GM23338 (cell line): ENCODE measurements at regions not wholly inside any gene's neighbourhood (a gene's known extent, or its start where the extent isn't known, plus 50 kb on each side); places are given as distances from the start of the nearest gene placed in this dataset.

Experiments
- CREB1 ChIP-seq: fragments of 250-450 bp; sonication (Bioruptor Pico); IDR thresholded peaks from 2 replicates; pipeline ENCODE4 v1.5.0; 2020; ENCODE audit warnings: low read depth, mild to moderate bottlenecking, moderate library complexity
- EZH2 ChIP-seq: fragments of 200-600 bp; sonication (generic); IDR thresholded peaks from one replicate; pipeline ENCODE4 v1.8.0; 2017; ENCODE audit warnings: antibody characterized with exemption, mild to moderate bottlenecking, low read depth; ENCODE audit not compliant: unreplicated experiment
- EZH2phosphoT487 ChIP-seq: fragments of 200-600 bp; sonication (generic); IDR thresholded peaks from one replicate; pipeline ENCODE4 v1.8.1; 2018; ENCODE audit warnings: antibody characterized with exemption; ENCODE audit not compliant: unreplicated experiment
- JUNB ChIP-seq: IDR thresholded peaks from one replicate; pipeline ENCODE4 v1.6.1; 2016; ENCODE audit warnings: antibody characterized with exemption; ENCODE audit not compliant: unreplicated experiment
- POLR2AphosphoS5 ChIP-seq: IDR thresholded peaks from 2 replicates; pipeline ENCODE4 v1.6.1; 2016; ENCODE audit warnings: antibody characterized with exemption, low read depth
- STAT1 ChIP-seq: IDR thresholded peaks from one replicate; pipeline ENCODE4 v1.6.1; 2016; ENCODE audit warnings: antibody characterized with exemption; ENCODE audit not compliant: unreplicated experiment
- TF ChIP-seq, protein P1 (sequence below), 2 experiments: fragments of 200-600 bp in 1 of 2; sonication (generic) in 1 of 2; conservative IDR thresholded peaks; 2 replicates each; pipeline versions ENCODE4 v1.5.1 to v1.6.1; 2016 to 2017; ENCODE audit warnings: antibody characterized with exemption in 2 of 2, low read depth in 2 of 2, mild to moderate bottlenecking in 2 of 2, moderate library complexity in 1 of 2

DNA sequence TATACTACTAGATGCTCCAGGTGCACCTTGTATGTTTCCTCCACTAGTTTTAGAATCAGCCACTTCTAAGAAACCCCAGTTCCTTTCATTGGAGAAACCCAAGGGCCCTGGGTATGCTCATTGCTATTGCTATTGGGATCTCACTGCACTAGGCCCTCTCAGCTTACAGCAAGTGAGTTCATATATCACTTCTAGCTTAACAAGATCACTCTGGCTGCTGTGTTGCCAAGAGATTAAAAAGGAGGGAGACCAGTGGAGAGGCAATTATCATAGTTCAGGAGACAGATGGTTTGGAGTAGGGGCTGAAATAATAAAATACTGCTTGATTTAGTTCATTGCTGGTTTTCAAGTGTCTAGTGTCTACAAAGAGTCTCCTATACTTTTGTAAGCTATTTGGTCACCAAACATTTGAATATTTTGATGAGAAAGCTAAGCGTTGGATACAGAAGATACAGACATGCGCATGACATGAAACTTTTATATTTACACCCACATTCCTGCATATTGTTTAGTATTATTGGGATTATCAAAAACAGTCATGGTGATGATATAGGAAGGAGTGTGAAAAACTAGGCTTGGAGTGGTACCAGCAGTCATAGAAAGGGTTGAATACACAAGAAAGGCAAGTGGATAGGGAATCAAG is 671.9 kb downstream of the ADGRL2 start:
- TF ChIP-seq, protein P1, sequence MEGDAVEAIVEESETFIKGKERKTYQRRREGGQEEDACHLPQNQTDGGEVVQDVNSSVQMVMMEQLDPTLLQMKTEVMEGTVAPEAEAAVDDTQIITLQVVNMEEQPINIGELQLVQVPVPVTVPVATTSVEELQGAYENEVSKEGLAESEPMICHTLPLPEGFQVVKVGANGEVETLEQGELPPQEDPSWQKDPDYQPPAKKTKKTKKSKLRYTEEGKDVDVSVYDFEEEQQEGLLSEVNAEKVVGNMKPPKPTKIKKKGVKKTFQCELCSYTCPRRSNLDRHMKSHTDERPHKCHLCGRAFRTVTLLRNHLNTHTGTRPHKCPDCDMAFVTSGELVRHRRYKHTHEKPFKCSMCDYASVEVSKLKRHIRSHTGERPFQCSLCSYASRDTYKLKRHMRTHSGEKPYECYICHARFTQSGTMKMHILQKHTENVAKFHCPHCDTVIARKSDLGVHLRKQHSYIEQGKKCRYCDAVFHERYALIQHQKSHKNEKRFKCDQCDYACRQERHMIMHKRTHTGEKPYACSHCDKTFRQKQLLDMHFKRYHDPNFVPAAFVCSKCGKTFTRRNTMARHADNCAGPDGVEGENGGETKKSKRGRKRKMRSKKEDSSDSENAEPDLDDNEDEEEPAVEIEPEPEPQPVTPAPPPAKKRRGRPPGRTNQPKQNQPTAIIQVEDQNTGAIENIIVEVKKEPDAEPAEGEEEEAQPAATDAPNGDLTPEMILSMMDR (conservative IDR thresholded peaks at IDR 0.05; ENCODE audit: low read depth in 2 of 2): no peak
- TF ChIP-seq EZH2phosphoT487 (no peak), EZH2 (no peak), STAT1 (no peak), CREB1 (no peak), POLR2AphosphoS5 (no peak), JUNB (no peak)
